Activated CD8-positive, alpha-beta T cell treated with anti-CD3 and anti-CD28 coated beads for 36 hours (primary cell): ENCODE measurements at regions not wholly inside any gene's neighbourhood (a gene's known extent, or its start where the extent isn't known, plus 50 kb on each side); places are given as distances from the start of the nearest gene placed in this dataset.

Experiments used
- ATAC-seq: fragments of 200-7000 bp; cut with Tn5 transposase; one replicate; pipeline ENCODE4 v1.10.0; 2021; ENCODE audit warnings: mild to moderate bottlenecking, moderate library complexity
- CTCF ChIA-PET: fragments of 350-600 bp; sonication (Branson Sonifier 250); formaldehyde crosslinking; loops from one replicate; lab custom pipeline; 2021; ENCODE audit warnings: antibody characterized with exemption; lab: Charles Lee
- POLR2A ChIA-PET: fragments of 350-600 bp; sonication (Branson Sonifier 250); formaldehyde crosslinking; loops from one replicate; lab custom pipeline; 2021; ENCODE audit warnings: antibody characterized with exemption; lab: Charles Lee
- DNase-seq: peaks from one replicate; pipeline ENCODE4 v3.0.0-alpha.2; 2020
- H3K27ac Mint-ChIP-seq: one replicate; pipeline ENCODE4 v1.8.0; 2021; ENCODE audit warnings: mild to moderate bottlenecking, mixed read lengths
- H3K27me3 Mint-ChIP-seq: one replicate; pipeline ENCODE4 v1.8.0; 2021; ENCODE audit warnings: mixed read lengths
- H3K36me3 Mint-ChIP-seq: one replicate; pipeline ENCODE4 v1.8.0; 2021; ENCODE audit warnings: low read depth, mixed read lengths
- H3K4me1 Mint-ChIP-seq: one replicate; pipeline ENCODE4 v1.8.0; 2021; ENCODE audit warnings: low read depth, mixed read lengths
- H3K4me3 Mint-ChIP-seq: one replicate; pipeline ENCODE4 v1.8.0; 2021; ENCODE audit warnings: mild to moderate bottlenecking, moderate library complexity, mixed read lengths
- H3K9me3 Mint-ChIP-seq: one replicate; pipeline ENCODE4 v1.8.0; 2021; ENCODE audit warnings: mixed read lengths
- CTCF ChIP-seq: fragments of 200-600 bp; IDR thresholded peaks from one replicate; pipeline ENCODE4 v1.8.0; 2022; ENCODE audit warnings: antibody characterized with exemption, mild to moderate bottlenecking
- intact Hi-C: fragments of 100-400 bp; cut with micrococcal nuclease; formaldehyde crosslinking; loops from one replicate; pipeline ENCODE4 v1.10.0; 2022

GRCh38 chr2:136049011-136049742 lies 63.8 kb upstream of the DARS1 start:
- POLR2A ChIA-PET = interaction anchor here (0.5 to 3.5 kb wide), 11 partner anchors 41 to 605 kb away, joined by 3 to 18 read pairs (median 4); partner anchors contain the start of gene DARS1

GRCh38 chr2:136045835-136046570 lies 60.6 kb upstream of the DARS1 start:
- intact Hi-C loops = no loop called here
- no peaks in the 10 kb centered on the region for H3K9me3 Mint-ChIP-seq
- no peak overlapping the region for H3K4me3 Mint-ChIP-seq
- ChIA-PET POLR2A (interaction anchor here (0.8 kb wide), 1 partner anchor 64 kb away, joined by 4 read pairs; no protein-coding TSS in a partner anchor), CTCF (interaction anchor here (1.8 kb wide), 1 partner anchor 8 kb away, joined by 4 read pairs; no protein-coding TSS in a partner anchor)
- H3K27me3 Mint-ChIP-seq = no peaks in the 10 kb centered on the region
- ATAC-seq (no peak), DNase-seq (no peak)
- no peak overlapping the region for H3K27ac Mint-ChIP-seq
- H3K36me3 Mint-ChIP-seq = peaks cover 2% of the 10 kb centered on the region
- TF ChIP-seq CTCF = no peak
- peaks cover 56% of the 10 kb centered on the region for H3K4me1 Mint-ChIP-seq

More at GRCh38 chr2:136049011-136049742, 63.8 kb upstream of the DARS1 start:
- Mint-ChIP-seq H3K4me1 (peaks cover 80% of the 10 kb centered on the region), H3K27me3 (no peaks in the 10 kb centered on the region), H3K27ac (peak overlapping the region; percentile 91), H3K9me3 (no peaks in the 10 kb centered on the region), H3K4me3 (peak overlapping the region; percentile 18), H3K36me3 (peaks cover 2% of the 10 kb centered on the region)
- ATAC-seq (peak; percentile 35), DNase-seq (peak; percentile 43)
- CTCF ChIA-PET = interaction anchor here (1.4 to 2.3 kb wide), 4 partner anchors 10 to 335 kb away, joined by 3 to 6 read pairs (median 4); no protein-coding TSS in a partner anchor
- intact Hi-C loops = no loop called here
- no peak for TF ChIP-seq CTCF

GRCh38 chr2:136045344-136045743 lies 59.9 kb upstream of the DARS1 start:
- DNase-seq (no peak), ATAC-seq (peak; percentile 34)
- no peak overlapping the region for H3K27ac Mint-ChIP-seq
- CTCF ChIA-PET = interaction anchor here (1.8 kb wide), 1 partner anchor 9 kb away, joined by 4 read pairs; no protein-coding TSS in a partner anchor
- TF ChIP-seq CTCF = no peak
- POLR2A ChIA-PET = interaction anchor here (0.8 kb wide), 1 partner anchor 63 kb away, joined by 4 read pairs; no protein-coding TSS in a partner anchor
- intact Hi-C loops = no loop called here
- H3K27me3 Mint-ChIP-seq = no peaks in the 10 kb centered on the region
- H3K36me3 Mint-ChIP-seq = peaks cover 2% of the 10 kb centered on the region
- H3K4me3 Mint-ChIP-seq = no peak overlapping the region
- no peaks in the 10 kb centered on the region for H3K9me3 Mint-ChIP-seq
- peaks cover 49% of the 10 kb centered on the region for H3K4me1 Mint-ChIP-seq
